ENCODE measurements at regions not wholly inside any gene's neighbourhood (a gene's known extent, or its start where the extent isn't known, plus 50 kb on each side); places are given as distances from the start of the nearest gene placed in this dataset.

DNA sequence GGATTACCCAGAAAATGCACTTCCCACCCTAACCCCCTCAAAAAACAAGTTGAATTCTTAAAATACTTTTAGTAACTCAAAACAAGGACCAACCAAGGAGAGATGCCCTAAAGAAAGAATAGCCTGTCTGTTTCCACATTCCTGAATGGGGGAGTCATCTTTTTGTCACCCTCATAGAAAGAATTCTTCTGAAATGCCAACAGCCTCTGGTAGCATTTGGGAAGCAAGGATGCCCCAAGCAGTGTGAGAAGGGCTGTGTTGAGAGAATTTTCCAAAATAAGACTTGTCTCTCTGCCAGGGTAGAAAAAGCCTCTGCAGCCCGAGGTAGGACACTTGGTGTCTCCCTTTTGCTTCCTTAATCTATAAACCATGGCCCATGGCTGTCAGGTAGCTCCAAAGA lies 173.1 kb upstream of the VCX3A start:
- WGBS (ENCODE audit: extremely low coverage, insufficient coverage, insufficient read length): no CpG with 5 or more reads among the region's 1 CpG
- no peak overlapping the region for H3K9ac ChIP-seq (ENCODE audit: low read length)

GRCh38 chrX:6707497-6707896 lies 172.6 kb upstream of the VCX3A start:
- peak overlapping the region; percentile 52 for H2BK5ac ChIP-seq (ENCODE audit: low read depth, low read length, poor library complexity)
- H4K8ac ChIP-seq (ENCODE audit: low read depth, low read length): no peak overlapping the region
- H3K23ac ChIP-seq (ENCODE audit: low read length): no peak overlapping the region
- peak overlapping the region; percentile 74 for H4K91ac ChIP-seq (ENCODE audit: low read depth, low read length)
- no peak overlapping the region for H2AFZ ChIP-seq (ENCODE audit: insufficient read depth, low read length, poor library complexity)
- no peak for DNase-seq
- H3K4me3 ChIP-seq (ENCODE audit: low read depth, low read length): no peak overlapping the region
- WGBS (ENCODE audit: extremely low coverage, insufficient coverage, insufficient read length): no CpG with 5 or more reads among the region's 6 CpGs
- no peaks in the 10 kb centered on the region for H3K27me3 ChIP-seq (ENCODE audit: insufficient read depth, low read length)
- H3K9me3 ChIP-seq (ENCODE audit: insufficient read depth, low read depth, low read length): no peaks in the 10 kb centered on the region
- no peaks in the 10 kb centered on the region for H3K79me2 ChIP-seq (ENCODE audit: control insufficient read depth, insufficient read depth, low read length, poor library complexity)
- H3K14ac ChIP-seq (ENCODE audit: low read length): peak overlapping the region; percentile 29
- no peaks in the 10 kb centered on the region for H3K36me3 ChIP-seq (ENCODE audit: control insufficient read depth in 1 of 2, insufficient read depth in 2 of 2, low read length in 2 of 2)
- no peak overlapping the region for H3K4ac ChIP-seq (ENCODE audit: low read depth, low read length)
- peaks cover 11% of the 10 kb centered on the region for H3K79me1 ChIP-seq (ENCODE audit: low read length)
- H4K12ac ChIP-seq (ENCODE audit: low read depth, low read length): no peak overlapping the region
- peak overlapping the region; percentile 53 for H2AK5ac ChIP-seq (ENCODE audit: low read length)
- peak overlapping the region; percentile 69 for H3K27ac ChIP-seq (ENCODE audit: low read depth, low read length)
- H2BK120ac ChIP-seq (ENCODE audit: insufficient read depth, low read length, poor library complexity): peak overlapping the region; percentile 79
- no peak overlapping the region for H3K9ac ChIP-seq (ENCODE audit: low read length)
- no peak overlapping the region for H3K4me2 ChIP-seq (ENCODE audit: low read length)
- H2BK12ac ChIP-seq (ENCODE audit: low read length): peak overlapping the region; percentile 54
- H3K4me1 ChIP-seq (ENCODE audit: control insufficient read depth in 1 of 2, insufficient read depth in 2 of 2, low read length in 2 of 2): peaks cover 5 to 7% of the 10 kb centered on the region in 2 experiments
- no peak overlapping the region for H3K18ac ChIP-seq (ENCODE audit: low read length)

More for the DNA sequence above, 173.1 kb upstream of the VCX3A start:
- Histone ChIP-seq H3K27me3 (ENCODE audit: insufficient read depth, low read length) (no peaks in the 10 kb centered on the region), H3K4me3 (ENCODE audit: low read depth, low read length) (no peak overlapping the region), H3K4ac (ENCODE audit: low read depth, low read length) (no peak overlapping the region), H2BK120ac (ENCODE audit: insufficient read depth, low read length, poor library complexity) (no peak overlapping the region), H3K18ac (ENCODE audit: low read length) (no peak overlapping the region), H4K91ac (ENCODE audit: low read depth, low read length) (no peak overlapping the region), H3K4me2 (ENCODE audit: low read length) (no peak overlapping the region), H3K79me2 (ENCODE audit: control insufficient read depth, insufficient read depth, low read length, poor library complexity) (no peaks in the 10 kb centered on the region), H3K23ac (ENCODE audit: low read length) (no peak overlapping the region), H3K36me3 (ENCODE audit: control insufficient read depth in 1 of 2, insufficient read depth in 2 of 2, low read length in 2 of 2) (no peaks in the 10 kb centered on the region), H4K8ac (ENCODE audit: low read depth, low read length) (no peak overlapping the region), H3K79me1 (ENCODE audit: low read length) (peaks cover 11% of the 10 kb centered on the region), H3K9me3 (ENCODE audit: insufficient read depth, low read depth, low read length) (no peaks in the 10 kb centered on the region), H3K4me1 (ENCODE audit: control insufficient read depth in 1 of 2, insufficient read depth in 2 of 2, low read length in 2 of 2) (peaks cover 5 to 7% of the 10 kb centered on the region in 2 experiments), H2BK12ac (ENCODE audit: low read length) (no peak overlapping the region), H2AFZ (ENCODE audit: insufficient read depth, low read length, poor library complexity) (no peak overlapping the region), H3K27ac (ENCODE audit: low read depth, low read length) (peak overlapping the region; percentile 65), H2AK5ac (ENCODE audit: low read length) (no peak overlapping the region), H4K12ac (ENCODE audit: low read depth, low read length) (no peak overlapping the region), H3K14ac (ENCODE audit: low read length) (no peak overlapping the region), H2BK5ac (ENCODE audit: low read depth, low read length, poor library complexity) (peak overlapping the region; percentile 31)
- peak in 1 of 2 donors; percentile 8 for DNase-seq

DNA sequence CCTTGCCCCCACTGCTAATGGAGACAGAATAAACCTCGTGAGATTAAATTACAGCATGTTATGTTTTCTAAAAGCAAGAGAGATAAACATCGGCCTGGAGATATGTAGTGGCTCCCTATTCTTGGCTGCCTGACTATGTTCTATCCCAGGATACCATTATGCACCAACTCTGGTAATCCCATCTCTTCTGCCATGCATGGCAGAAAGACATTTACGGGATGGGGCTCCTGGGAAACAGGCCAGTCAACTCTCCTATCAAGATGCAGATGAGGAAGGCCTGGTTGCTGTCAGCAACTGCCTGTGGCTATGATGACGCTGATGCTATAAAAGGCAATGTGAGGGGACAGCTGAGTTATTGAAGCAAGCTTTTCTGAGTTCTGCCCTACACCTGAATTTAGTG lies 166.2 kb upstream of the VCX3A start:
- H3K9me3 ChIP-seq (ENCODE audit: insufficient read depth, low read depth, low read length): no peaks in the 10 kb centered on the region
- no peaks in the 10 kb centered on the region for H3K79me1 ChIP-seq (ENCODE audit: low read length)
- no peak overlapping the region for H2AK5ac ChIP-seq (ENCODE audit: low read length)
- no peaks in the 10 kb centered on the region for H3K79me2 ChIP-seq (ENCODE audit: control insufficient read depth, insufficient read depth, low read length, poor library complexity)
- no peak overlapping the region for H2BK5ac ChIP-seq (ENCODE audit: low read depth, low read length, poor library complexity)
- no peak for DNase-seq
- no peak overlapping the region for H4K12ac ChIP-seq (ENCODE audit: low read depth, low read length)
- no peak overlapping the region for H2BK120ac ChIP-seq (ENCODE audit: insufficient read depth, low read length, poor library complexity)
- H3K14ac ChIP-seq (ENCODE audit: low read length): no peak overlapping the region
- no peak overlapping the region for H3K27ac ChIP-seq (ENCODE audit: low read depth, low read length)
- H3K4me3 ChIP-seq (ENCODE audit: low read depth, low read length): no peak overlapping the region
- H2AFZ ChIP-seq (ENCODE audit: insufficient read depth, low read length, poor library complexity): no peak overlapping the region
- H3K27me3 ChIP-seq (ENCODE audit: insufficient read depth, low read length): no peaks in the 10 kb centered on the region
- H3K4me2 ChIP-seq (ENCODE audit: low read length): no peak overlapping the region
- H4K91ac ChIP-seq (ENCODE audit: low read depth, low read length): no peak overlapping the region
- no peak overlapping the region for H4K8ac ChIP-seq (ENCODE audit: low read depth, low read length)
- no peaks in the 10 kb centered on the region for H3K36me3 ChIP-seq (ENCODE audit: control insufficient read depth in 1 of 2, insufficient read depth in 2 of 2, low read length in 2 of 2)
- peaks cover 0 to 3% of the 10 kb centered on the region in 2 experiments for H3K4me1 ChIP-seq (ENCODE audit: control insufficient read depth in 1 of 2, insufficient read depth in 2 of 2, low read length in 2 of 2)
- H3K4ac ChIP-seq (ENCODE audit: low read depth, low read length): no peak overlapping the region
- H2BK12ac ChIP-seq (ENCODE audit: low read length): no peak overlapping the region
- no peak overlapping the region for H3K9ac ChIP-seq (ENCODE audit: low read length)
- H3K23ac ChIP-seq (ENCODE audit: low read length): no peak overlapping the region
- no peak overlapping the region for H3K18ac ChIP-seq (ENCODE audit: low read length)
- no CpG with 5 or more reads among the region's 4 CpGs for WGBS (ENCODE audit: extremely low coverage, insufficient coverage, insufficient read length)

DNA sequence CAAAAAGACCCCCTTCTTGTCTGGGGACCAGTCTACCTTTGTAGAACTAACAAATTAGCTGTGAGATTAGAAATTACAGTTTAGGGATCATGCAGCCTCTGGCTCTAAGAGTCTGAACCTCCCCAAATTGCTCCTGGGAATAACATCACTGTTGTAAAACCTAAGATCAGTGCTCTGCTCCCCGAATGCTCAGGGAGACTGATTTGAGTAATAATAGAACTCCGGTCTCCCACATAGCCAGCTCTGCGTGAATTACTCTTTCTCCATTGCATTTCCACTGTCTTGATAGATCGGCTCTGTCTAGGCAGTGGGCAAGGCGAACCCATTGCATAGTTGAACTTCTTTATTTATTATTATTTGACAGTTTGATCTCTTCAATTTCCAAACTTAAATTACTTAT lies 160.8 kb upstream of the VCX3A start:
- H3K79me1 ChIP-seq (ENCODE audit: low read length): peaks cover 5% of the 10 kb centered on the region
- no peak overlapping the region for H2AFZ ChIP-seq (ENCODE audit: insufficient read depth, low read length, poor library complexity)
- no peak overlapping the region for H2BK12ac ChIP-seq (ENCODE audit: low read length)
- DNase-seq: no peak
- H3K9ac ChIP-seq (ENCODE audit: low read length): no peak overlapping the region
- H2BK5ac ChIP-seq (ENCODE audit: low read depth, low read length, poor library complexity): no peak overlapping the region
- H3K23ac ChIP-seq (ENCODE audit: low read length): no peak overlapping the region
- H3K18ac ChIP-seq (ENCODE audit: low read length): no peak overlapping the region
- H3K4me3 ChIP-seq (ENCODE audit: low read depth, low read length): no peak overlapping the region
- H3K14ac ChIP-seq (ENCODE audit: low read length): no peak overlapping the region
- no peak overlapping the region for H4K12ac ChIP-seq (ENCODE audit: low read depth, low read length)
- H3K4ac ChIP-seq (ENCODE audit: low read depth, low read length): no peak overlapping the region
- H3K9me3 ChIP-seq (ENCODE audit: insufficient read depth, low read depth, low read length): no peaks in the 10 kb centered on the region
- H3K27ac ChIP-seq (ENCODE audit: low read depth, low read length): no peak overlapping the region
- no CpG with 5 or more reads among the region's 5 CpGs for WGBS (ENCODE audit: extremely low coverage, insufficient coverage, insufficient read length)
- H3K4me1 ChIP-seq (ENCODE audit: control insufficient read depth in 1 of 2, insufficient read depth in 2 of 2, low read length in 2 of 2): peaks cover 0 to 3% of the 10 kb centered on the region in 2 experiments
- no peak overlapping the region for H2AK5ac ChIP-seq (ENCODE audit: low read length)
- no peak overlapping the region for H4K8ac ChIP-seq (ENCODE audit: low read depth, low read length)
- H3K4me2 ChIP-seq (ENCODE audit: low read length): no peak overlapping the region
- no peaks in the 10 kb centered on the region for H3K79me2 ChIP-seq (ENCODE audit: control insufficient read depth, insufficient read depth, low read length, poor library complexity)
- H2BK120ac ChIP-seq (ENCODE audit: insufficient read depth, low read length, poor library complexity): peak overlapping the region; percentile 51
- H3K36me3 ChIP-seq (ENCODE audit: control insufficient read depth in 1 of 2, insufficient read depth in 2 of 2, low read length in 2 of 2): no peaks in the 10 kb centered on the region
- H3K27me3 ChIP-seq (ENCODE audit: insufficient read depth, low read length): no peaks in the 10 kb centered on the region
- peak overlapping the region; percentile 55 for H4K91ac ChIP-seq (ENCODE audit: low read depth, low read length)
